Left lung (tissue), 4 donors: ENCODE measurements at regions not wholly inside any gene's neighbourhood (a gene's known extent, or its start where the extent isn't known, plus 50 kb on each side); places are given as distances from the start of the nearest gene placed in this dataset.
A peak's percentile ranks its signal among the peaks of the same experiment; 100 is the strongest.

ENCODE experiments used
- ATAC-seq: fragments of 200-7000 bp; cut with Tn5 transposase; one replicate; pipeline ENCODE4 v1.9.1; 2020; ENCODE audit warnings: moderate library complexity
- DNase-seq, 4 donors: peaks; one replicate each; pipeline ENCODE4 v3.0.0-alpha.2; 2013 to 2020
- H3K27ac ChIP-seq, 2 donors: fragments of 200-600 bp; sonication (generic) in 1 of 2; one replicate each; pipeline versions ENCODE4 v1.5.0 to v1.8.0; 2020 to 2021
- H3K27me3 ChIP-seq, 2 donors: fragments of 200-600 bp; sonication (generic) in 1 of 2; one replicate each; pipeline versions ENCODE4 v1.5.0 to v1.8.0; 2020 to 2021
- H3K36me3 ChIP-seq, 2 donors: fragments of 200-600 bp; sonication (generic) in 1 of 2; one replicate each; pipeline versions ENCODE4 v1.5.0 to v1.8.0; 2020 to 2021
- H3K4me1 ChIP-seq, 2 donors: fragments of 200-600 bp; one replicate each; pipeline ENCODE4 v1.8.0; 2021
- H3K4me3 ChIP-seq, 2 donors: fragments of 200-600 bp; sonication (generic) in 1 of 2; one replicate each; pipeline versions ENCODE4 v1.5.0 to v1.8.0; 2020 to 2021; ENCODE audit warnings: mild to moderate bottlenecking in 1 of 2
- H3K9me3 ChIP-seq, 2 donors: fragments of 200-600 bp; sonication (generic) in 1 of 2; one replicate each; pipeline versions ENCODE4 v1.5.0 to v1.8.0; 2020 to 2021
- CTCF ChIP-seq, 2 donors: fragments of 200-600 bp; sonication (generic) in 1 of 2; IDR thresholded peaks; one replicate each; pipeline versions ENCODE4 v1.5.0 to v1.8.0; 2021; ENCODE audit warnings: antibody characterized with exemption in 2 of 2
- intact Hi-C, 2 donors: fragments of 100-400 bp; cut with DNase I; formaldehyde crosslinking; loops; one replicate each; pipeline versions ENCODE4 v1.11.2 to v1.14.2; 2022
- donor health status: DM: no; HTN: yes; CAD: no.
- donor health status: DM: no; HTN: no; CAD: no.

- Histone ChIP-seq H3K4me1 (no peaks in the 10 kb centered on the region), H3K4me3 (no peak overlapping the region), H3K27ac (no peak overlapping the region), H3K36me3 (no peaks in the 10 kb centered on the region), H3K27me3 (no peaks in the 10 kb centered on the region), H3K9me3 (no peaks in the 10 kb centered on the region)
- intact Hi-C loops, result no loop called here
- ATAC-seq (no peak), DNase-seq (no peak)
- no peak for TF ChIP-seq CTCF (IDR thresholded peaks at IDR 0.05)
Measured at GRCh38 chr2:15746703-15747550, 155.3 kb downstream of the DDX1 start.

GRCh38 chr2:15747603-15748471 is 156.2 kb downstream of the DDX1 start:
- H3K4me1 ChIP-seq, result no peaks in the 10 kb centered on the region
- no peaks in the 10 kb centered on the region for H3K9me3 ChIP-seq
- intact Hi-C loops, result no loop called here
- ATAC-seq (no peak), DNase-seq (no peak)
- no peaks in the 10 kb centered on the region for H3K27me3 ChIP-seq
- no peak overlapping the region for H3K27ac ChIP-seq
- TF ChIP-seq CTCF (IDR thresholded peaks at IDR 0.05), result no peak
- H3K4me3 ChIP-seq, result no peak overlapping the region
- no peaks in the 10 kb centered on the region for H3K36me3 ChIP-seq

- H3K9me3 ChIP-seq, result no peaks in the 10 kb centered on the region
- no peak for DNase-seq
- TF ChIP-seq CTCF (IDR thresholded peaks at IDR 0.05), result peak; percentile 23 to 28
- H3K27me3 ChIP-seq, result no peaks in the 10 kb centered on the region
- no peaks in the 10 kb centered on the region for H3K36me3 ChIP-seq
- peak; percentile 62 for ATAC-seq
- no peak overlapping the region for H3K4me3 ChIP-seq
- no peak overlapping the region for H3K27ac ChIP-seq
- intact Hi-C loops, result no loop called here
- H3K4me1 ChIP-seq, result no peaks in the 10 kb centered on the region
Measured at GRCh38 chr2:15748736-15749323, 157.2 kb downstream of the DDX1 start.

GRCh38 chr2:15749460-15750432 is 158.1 kb downstream of the DDX1 start:
- intact Hi-C loops, result no loop called here
- H3K4me3 ChIP-seq, result no peak overlapping the region
- DNase-seq (no peak), ATAC-seq (no peak)
- TF ChIP-seq CTCF (IDR thresholded peaks at IDR 0.05), result no peak
- H3K27me3 ChIP-seq, result no peaks in the 10 kb centered on the region
- H3K9me3 ChIP-seq, result no peaks in the 10 kb centered on the region
- H3K27ac ChIP-seq, result no peak overlapping the region
- H3K4me1 ChIP-seq, result no peaks in the 10 kb centered on the region
- H3K36me3 ChIP-seq, result no peaks in the 10 kb centered on the region
